ENCODE measurements at regions not wholly inside any gene's neighbourhood (a gene's known extent, or its start where the extent isn't known, plus 50 kb on each side); places are given as distances from the start of the nearest gene placed in this dataset.

- TF ChIP-seq CTCF (IDR thresholded peaks at IDR 0.05) (no peak), POLR2AphosphoS5 (IDR thresholded peaks at IDR 0.05; ENCODE audit: low read depth, low read length) (no peak), REST (IDR thresholded peaks at IDR 0.05; ENCODE audit: insufficient read depth in 1 of 2, low read depth in 2 of 2, low read length in 1 of 2) (no peak), TCF7L2 (IDR thresholded peaks at IDR 0.05; ENCODE audit: low read depth, low read length) (no peak), SIN3A (IDR thresholded peaks at IDR 0.05; ENCODE audit: borderline replicate concordance, insufficient read depth, low read depth, low read length) (no peak)
Measured at GRCh38 chr9:14383773-14384172, 69.8 kb upstream of the NFIB start.
